ENCODE measurements at regions not wholly inside any gene's neighbourhood (a gene's known extent, or its start where the extent isn't known, plus 50 kb on each side); places are given as distances from the start of the nearest gene placed in this dataset.

GRCh38 chr14:22715186-22715812 is 51.2 kb upstream of the OXA1L start:
- H3K4me3 ChIP-seq (ENCODE audit: low read depth in 1 of 3, low read length in 3 of 3): no peak overlapping the region
- no peak overlapping the region for H3K9ac ChIP-seq (ENCODE audit: low read depth in 1 of 2, low read length in 2 of 2)
- no peak overlapping the region for H3K27ac ChIP-seq (ENCODE audit: low read depth in 1 of 2, low read length in 2 of 2)
- no peaks in the 10 kb centered on the region for H3K36me3 ChIP-seq (ENCODE audit: control insufficient read depth in 4 of 4, insufficient read depth in 3 of 4, low read depth in 1 of 4, low read length in 3 of 4)
- DNase-seq (ENCODE audit: low spot score): no peak
- peaks cover 0 to 4% (median 3%) of the 10 kb centered on the region in 4 donors for H3K27me3 ChIP-seq (ENCODE audit: control insufficient read depth in 4 of 4, insufficient read depth in 4 of 4, low read length in 3 of 4)
- H3K4me1 ChIP-seq (ENCODE audit: control insufficient read depth in 4 of 4, insufficient read depth in 4 of 4, low read length in 3 of 4): peaks cover 0 to 1% (median 0%) of the 10 kb centered on the region in 4 donors
- TF ChIP-seq FOXA2 (IDR thresholded peaks at IDR 0.05): no peak
- no peak for TF ChIP-seq HNF4A (conservative IDR thresholded peaks at IDR 0.05)
- no peak for TF ChIP-seq REST (IDR thresholded peaks at IDR 0.05)
- no peak for TF ChIP-seq TAF1 (conservative IDR thresholded peaks at IDR 0.05)
- no peak for TF ChIP-seq ZBTB33 (IDR thresholded peaks at IDR 0.05)
- TF ChIP-seq SP1 (IDR thresholded peaks at IDR 0.05): no peak
- TF ChIP-seq EGR1 (IDR thresholded peaks at IDR 0.05; ENCODE audit: low read depth in 2 of 2): no peak
- TF ChIP-seq MAX (IDR thresholded peaks at IDR 0.05): no peak
- TF ChIP-seq GABPA (IDR thresholded peaks at IDR 0.05 in 1 of 2, conservative IDR thresholded peaks at IDR 0.05 in 1 of 2): no peak
- TF ChIP-seq RAD21 (IDR thresholded peaks at IDR 0.05): no peak
- TF ChIP-seq, protein P1, sequence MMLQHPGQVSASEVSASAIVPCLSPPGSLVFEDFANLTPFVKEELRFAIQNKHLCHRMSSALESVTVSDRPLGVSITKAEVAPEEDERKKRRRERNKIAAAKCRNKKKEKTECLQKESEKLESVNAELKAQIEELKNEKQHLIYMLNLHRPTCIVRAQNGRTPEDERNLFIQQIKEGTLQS (IDR thresholded peaks at IDR 0.05): no peak
- no peak for TF ChIP-seq RXRA (IDR thresholded peaks at IDR 0.05)
- TF ChIP-seq NR2F2 (IDR thresholded peaks at IDR 0.05): no peak
- TF ChIP-seq JUND (IDR thresholded peaks at IDR 0.05): no peak
- TF ChIP-seq HNF4G (IDR thresholded peaks at IDR 0.05): no peak
- TF ChIP-seq, protein P2, sequence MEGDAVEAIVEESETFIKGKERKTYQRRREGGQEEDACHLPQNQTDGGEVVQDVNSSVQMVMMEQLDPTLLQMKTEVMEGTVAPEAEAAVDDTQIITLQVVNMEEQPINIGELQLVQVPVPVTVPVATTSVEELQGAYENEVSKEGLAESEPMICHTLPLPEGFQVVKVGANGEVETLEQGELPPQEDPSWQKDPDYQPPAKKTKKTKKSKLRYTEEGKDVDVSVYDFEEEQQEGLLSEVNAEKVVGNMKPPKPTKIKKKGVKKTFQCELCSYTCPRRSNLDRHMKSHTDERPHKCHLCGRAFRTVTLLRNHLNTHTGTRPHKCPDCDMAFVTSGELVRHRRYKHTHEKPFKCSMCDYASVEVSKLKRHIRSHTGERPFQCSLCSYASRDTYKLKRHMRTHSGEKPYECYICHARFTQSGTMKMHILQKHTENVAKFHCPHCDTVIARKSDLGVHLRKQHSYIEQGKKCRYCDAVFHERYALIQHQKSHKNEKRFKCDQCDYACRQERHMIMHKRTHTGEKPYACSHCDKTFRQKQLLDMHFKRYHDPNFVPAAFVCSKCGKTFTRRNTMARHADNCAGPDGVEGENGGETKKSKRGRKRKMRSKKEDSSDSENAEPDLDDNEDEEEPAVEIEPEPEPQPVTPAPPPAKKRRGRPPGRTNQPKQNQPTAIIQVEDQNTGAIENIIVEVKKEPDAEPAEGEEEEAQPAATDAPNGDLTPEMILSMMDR (IDR thresholded peaks at IDR 0.05; ENCODE audit: low read depth, low read length, missing input control): no peak
- TF ChIP-seq FOXA1 (IDR thresholded peaks at IDR 0.05): no peak
- no peak for TF ChIP-seq YY1 (IDR thresholded peaks at IDR 0.05)
- WGBS: 86% methylated on average over 8 of the region's 8 CpGs
- no peaks in the 10 kb centered on the region for H3K9me3 ChIP-seq (ENCODE audit: control insufficient read depth in 4 of 4, low read length in 3 of 4)

Data from liver (tissue), 8 donors.